ENCODE measurements at regions not wholly inside any gene's neighbourhood (a gene's known extent, or its start where the extent isn't known, plus 50 kb on each side); places are given as distances from the start of the nearest gene placed in this dataset.
A peak's percentile ranks its signal among the peaks of the same experiment; 100 is the strongest.

- DNase-seq, result no peak
Observed at GRCh38 chr4:41318839-41319530, 62.3 kb downstream of the UCHL1 start.

- no peak for DNase-seq
Observed at GRCh38 chr4:41319553-41319952, 62.8 kb downstream of the UCHL1 start.

- DNase-seq, result no peak
Observed at GRCh38 chr4:41320278-41320677, 63.5 kb downstream of the UCHL1 start.

- DNase-seq, result no peak
Observed at GRCh38 chr4:41320786-41321185, 64.1 kb downstream of the UCHL1 start.

GRCh38 chr4:41321216-41321945 is 64.7 kb downstream of the UCHL1 start:
- DNase-seq, result no peak

- no peak for DNase-seq
Observed at GRCh38 chr4:41322617-41323016, 65.9 kb downstream of the UCHL1 start.

- no peak for DNase-seq
Observed at GRCh38 chr4:41323179-41323578, 66.5 kb downstream of the UCHL1 start.

- DNase-seq, result no peak
Observed at GRCh38 chr4:41323706-41324105, 67.0 kb downstream of the UCHL1 start.

- no peak for DNase-seq
Observed at GRCh38 chr4:41324861-41325260, 68.1 kb downstream of the UCHL1 start.

- DNase-seq, result no peak
Observed at GRCh38 chr4:41325901-41326300, 69.2 kb downstream of the UCHL1 start.

GRCh38 chr4:41326776-41327175 is 70.0 kb downstream of the UCHL1 start:
- DNase-seq, result no peak

GRCh38 chr4:41327770-41328169 is 71.0 kb downstream of the UCHL1 start:
- DNase-seq, result no peak

GRCh38 chr4:41329361-41329760 is 72.6 kb downstream of the UCHL1 start:
- no peak for DNase-seq

- no peak for DNase-seq
Observed at GRCh38 chr4:41331224-41331623, 74.5 kb downstream of the UCHL1 start.

GRCh38 chr4:41332510-41333054 is 75.9 kb downstream of the UCHL1 start:
- peak in 1 of 3 donors; percentile 11 for DNase-seq

- no peak for DNase-seq
Observed at GRCh38 chr4:41334182-41334581, 77.5 kb downstream of the UCHL1 start.

- peak in 2 of 3 donors; percentile 55 to 70 for DNase-seq
Observed at GRCh38 chr4:41339812-41340809, 83.4 kb downstream of the UCHL1 start.

GRCh38 chr4:41346306-41347061 is 89.8 kb downstream of the UCHL1 start:
- DNase-seq, result peak in 1 of 3 donors; percentile 31

GRCh38 chr4:41349021-41349420 is 92.3 kb downstream of the UCHL1 start:
- DNase-seq, result no peak

- DNase-seq, result no peak
Observed at GRCh38 chr4:41358647-41359421, 102.1 kb downstream of the UCHL1 start.
